ENCODE measurements at regions not wholly inside any gene's neighbourhood (a gene's known extent, or its start where the extent isn't known, plus 50 kb on each side); places are given as distances from the start of the nearest gene placed in this dataset.
"Not testable (repeated sequence)": the region's sequence is repeated elsewhere in the genome, so short reads cannot be mapped to it uniquely, and the experiment has no call there.

DNA sequence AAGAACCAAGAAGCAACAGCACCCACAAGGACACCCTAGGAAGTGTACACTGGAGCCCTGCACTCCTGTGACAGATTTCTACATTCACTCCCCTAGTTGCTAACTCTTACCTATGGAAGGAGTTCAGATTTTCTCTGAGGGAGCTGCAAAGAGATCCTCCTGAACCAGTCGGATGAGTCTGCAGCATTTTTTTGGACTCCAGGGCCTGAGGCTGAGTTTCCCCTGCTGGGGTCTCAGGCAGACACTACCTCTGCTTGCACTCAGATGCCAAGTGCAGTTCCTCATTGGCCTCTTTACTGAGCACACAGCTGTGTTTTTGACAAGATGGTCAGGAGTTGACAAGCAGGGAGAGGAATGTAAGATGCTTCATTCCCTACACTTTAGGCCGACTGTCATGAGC lies 153.2 kb upstream of the RBM19 start:
- no peak for DNase-seq

DNA sequence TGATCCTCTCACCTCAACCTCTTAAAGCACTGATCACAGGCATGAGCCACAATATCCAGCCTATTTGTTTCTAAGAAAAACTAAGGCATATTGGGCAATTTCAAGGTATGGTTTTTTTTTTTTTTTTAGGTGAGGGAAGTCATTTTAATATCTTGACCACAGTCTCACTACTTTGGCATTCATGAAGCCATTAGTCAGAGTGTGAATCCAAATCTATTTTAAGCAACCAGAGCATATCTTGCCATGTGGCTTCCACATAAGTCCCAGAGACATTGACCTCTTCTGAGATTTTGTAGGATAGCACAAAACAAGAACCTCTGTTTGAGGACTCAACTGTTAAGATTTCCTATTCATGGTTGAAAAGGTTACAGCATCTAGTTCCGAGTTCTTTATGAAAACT lies 130.3 kb upstream of the RBM19 start:
- no peak for DNase-seq

GRCh38 chr12:114093520-114093919 lies 127.4 kb upstream of the RBM19 start:
- DNase-seq = no peak

DNA sequence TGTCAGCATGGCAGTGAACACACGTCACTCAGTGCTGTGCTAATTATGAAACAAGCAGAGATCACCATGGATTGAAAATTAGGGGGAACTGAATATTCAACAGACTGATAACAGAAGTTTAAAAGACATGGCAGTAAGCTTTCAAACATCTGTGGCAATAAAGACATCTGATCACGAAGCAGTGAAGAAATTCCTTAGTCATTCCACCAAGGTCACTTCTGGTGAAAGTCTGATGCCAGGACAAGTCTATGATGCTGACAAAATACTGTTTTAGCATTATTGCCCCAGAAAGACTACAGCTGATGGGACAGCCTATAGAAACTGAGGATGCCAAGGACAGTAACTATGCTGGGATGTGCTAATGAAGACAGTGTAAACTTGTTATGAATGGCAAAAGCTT lies 126.9 kb upstream of the RBM19 start:
- DNase-seq = no peak

DNA sequence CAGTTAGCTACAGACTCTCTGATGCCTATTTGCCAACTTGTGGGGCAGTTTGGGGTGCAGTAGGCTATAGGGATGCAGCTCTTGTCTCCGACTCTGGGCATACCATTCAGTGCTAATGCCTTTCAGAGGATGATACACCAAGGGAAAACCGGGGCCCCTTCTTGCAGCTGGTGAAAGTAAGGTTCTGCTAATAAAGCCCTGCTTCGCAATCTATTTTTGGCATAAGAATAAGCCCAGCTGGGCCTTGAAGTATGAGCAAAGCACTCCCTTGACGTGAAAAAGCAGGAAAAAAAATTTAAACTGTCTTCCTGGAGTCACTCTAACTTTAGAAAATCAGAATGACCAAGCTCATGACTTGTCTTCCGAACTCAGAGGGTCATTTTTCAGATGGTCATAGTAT lies 124.1 kb upstream of the RBM19 start:
- DNase-seq = no peak

DNA sequence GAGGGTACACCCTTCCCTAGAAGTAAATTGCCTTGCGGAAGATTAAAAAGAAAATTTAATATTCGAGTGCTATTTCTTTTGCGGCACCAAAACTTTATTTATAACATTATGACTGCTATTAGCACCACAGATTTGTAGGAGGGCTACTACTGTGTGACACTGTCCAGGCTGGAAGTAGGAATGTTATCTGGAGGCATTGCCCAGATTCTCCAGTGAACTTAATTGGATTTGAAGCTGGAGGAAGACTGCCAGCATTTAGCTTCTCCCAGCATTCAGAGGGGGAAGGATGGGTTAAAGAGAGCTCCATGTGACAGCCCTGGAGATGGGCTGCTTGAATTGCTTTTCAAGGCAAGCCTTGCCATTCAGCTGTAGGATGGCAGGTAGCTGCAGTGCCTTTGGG lies 107.0 kb upstream of the RBM19 start:
- no peak for DNase-seq

DNA sequence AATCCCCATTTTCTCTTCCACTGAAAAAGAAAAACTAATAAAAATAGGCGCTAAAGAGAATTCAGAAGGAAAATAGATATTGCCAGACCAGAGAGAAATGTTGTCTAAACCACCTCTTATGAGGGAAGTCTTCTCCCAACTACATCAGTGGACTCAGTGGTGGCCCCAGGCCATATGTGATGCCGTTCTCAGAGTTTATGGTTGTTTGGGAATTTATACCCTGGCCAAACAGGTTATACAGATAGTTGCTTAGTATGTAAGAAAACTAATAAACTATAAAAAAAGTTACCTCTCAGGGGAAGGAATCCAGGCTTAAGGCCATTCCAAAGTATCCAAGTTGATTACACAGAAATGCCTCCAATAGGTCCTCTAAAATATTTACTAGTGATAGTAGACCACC lies 103.4 kb upstream of the RBM19 start:
- no peak for DNase-seq

DNA sequence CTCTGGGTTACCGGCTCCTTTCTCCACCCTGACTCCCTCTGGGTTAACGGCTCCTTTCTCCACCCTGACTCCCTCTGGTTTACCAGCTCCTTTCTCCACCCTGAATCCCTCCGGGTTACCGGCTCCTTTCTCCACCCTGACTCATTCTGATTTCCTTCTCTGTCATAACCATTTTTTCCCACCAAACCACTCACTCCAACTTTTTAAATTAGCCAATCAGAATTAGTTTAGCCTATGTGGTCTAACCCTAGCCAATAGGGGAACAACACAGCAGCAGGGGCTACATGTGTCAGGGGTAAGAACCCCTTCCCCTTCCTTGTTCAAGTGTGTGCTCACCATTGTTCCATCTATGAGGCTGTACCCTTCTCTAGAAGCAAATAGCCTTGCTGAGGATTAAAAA lies 98.4 kb upstream of the RBM19 start:
- no peak for DNase-seq

DNA sequence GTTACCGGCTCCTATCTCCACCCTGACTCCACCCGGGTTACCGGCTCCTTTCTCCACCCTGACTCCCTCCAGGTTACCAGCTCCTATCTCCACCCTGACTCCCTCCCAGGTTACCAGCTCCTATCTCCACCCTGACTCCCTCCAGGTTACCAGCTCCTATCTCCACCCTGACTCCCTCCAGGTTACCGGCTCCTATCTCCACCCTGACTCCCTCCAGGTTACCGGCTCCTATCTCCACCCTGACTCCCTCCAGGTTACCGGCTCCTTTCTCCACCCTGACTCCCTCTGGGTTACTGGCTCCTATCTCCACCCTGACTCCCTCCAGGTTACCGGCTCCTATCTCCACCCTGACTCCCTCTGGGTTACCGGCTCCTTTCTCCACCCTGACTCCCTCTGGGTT lies 97.9 kb upstream of the RBM19 start:
- not testable (repeated sequence) for DNase-seq

- no peak for DNase-seq
These were observed 97.3 kb upstream of the RBM19 start for GRCh38 chr12:114063435-114063834.

DNA sequence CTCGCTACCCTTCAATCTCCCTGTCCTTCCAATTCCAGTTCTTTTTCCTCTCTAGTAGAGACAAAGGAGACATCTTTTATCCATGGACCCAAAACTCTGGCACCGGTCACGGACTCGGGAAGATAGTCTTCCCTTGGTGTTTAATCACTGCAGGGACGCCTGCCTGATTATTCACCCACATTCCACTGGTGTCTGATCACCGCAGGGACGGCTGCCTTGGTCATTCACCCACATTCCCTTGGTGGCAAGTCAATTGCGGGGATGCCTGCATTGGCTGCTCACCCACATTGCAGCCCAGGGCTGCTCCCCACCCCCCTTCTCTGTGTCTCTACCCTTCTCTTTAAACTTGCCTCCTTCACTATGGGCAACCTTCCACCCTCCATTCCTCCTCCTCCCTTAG lies 90.2 kb upstream of the RBM19 start:
- DNase-seq = not testable (repeated sequence)

- DNase-seq = no peak
These were observed 88.9 kb upstream of the RBM19 start for GRCh38 chr12:114054982-114055381.

DNA sequence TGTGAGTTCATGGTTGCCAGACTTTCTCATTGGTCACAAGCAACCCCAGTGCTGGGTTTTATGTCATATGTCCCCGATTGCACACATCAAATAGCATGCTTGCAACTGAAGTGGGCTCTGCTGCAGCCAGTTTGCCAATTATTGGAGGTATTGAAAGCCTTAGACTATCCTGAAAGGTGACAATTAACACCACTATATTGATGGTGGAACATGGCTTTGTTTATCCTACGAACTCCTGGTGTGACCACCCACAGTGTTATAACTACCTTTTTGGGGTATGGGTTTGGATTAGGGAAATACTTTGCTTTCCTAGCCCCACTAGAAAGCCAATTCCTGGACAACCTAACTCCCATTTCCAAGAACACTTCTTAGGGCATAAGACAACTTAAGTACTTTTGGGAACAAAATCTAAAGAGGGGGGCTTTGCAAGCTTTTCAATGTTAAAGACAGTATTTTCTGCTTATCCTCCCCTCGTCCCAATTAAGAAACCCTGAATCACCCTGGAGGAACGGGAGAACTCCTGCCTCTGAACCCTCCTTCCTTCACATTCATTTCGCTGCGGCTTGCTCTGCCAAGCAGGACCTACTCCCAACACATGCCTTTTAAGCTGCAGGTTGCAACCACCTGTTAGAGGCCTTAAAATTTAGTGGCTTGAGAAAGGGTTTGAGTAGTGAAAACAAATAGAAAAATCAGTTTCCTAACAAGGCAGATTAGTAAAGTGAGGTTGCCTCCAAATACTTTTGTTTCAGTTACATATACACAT lies 80.3 kb upstream of the RBM19 start:
- DNase-seq = no peak

- no peak for DNase-seq
These were observed 79.2 kb upstream of the RBM19 start for GRCh38 chr12:114045349-114045748.

DNA sequence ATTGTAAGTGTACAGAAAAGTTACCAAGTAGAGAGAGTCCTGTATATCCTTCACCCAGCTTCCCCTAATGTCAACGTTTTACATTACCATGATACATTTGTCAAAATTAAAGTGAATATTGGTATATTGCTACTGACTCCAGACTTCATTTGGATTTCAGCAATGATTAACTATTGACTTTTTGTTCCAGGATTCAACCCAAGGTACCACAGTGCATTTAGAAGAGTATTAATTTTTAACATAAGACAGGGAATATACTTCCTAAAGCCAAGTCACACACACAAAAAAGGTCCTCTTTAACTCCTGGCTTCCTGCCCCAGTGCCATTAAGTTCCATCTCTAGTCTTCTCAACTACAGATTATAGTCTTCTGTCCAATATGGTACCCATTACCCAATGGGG lies 75.5 kb upstream of the RBM19 start:
- no peak for DNase-seq

DNA sequence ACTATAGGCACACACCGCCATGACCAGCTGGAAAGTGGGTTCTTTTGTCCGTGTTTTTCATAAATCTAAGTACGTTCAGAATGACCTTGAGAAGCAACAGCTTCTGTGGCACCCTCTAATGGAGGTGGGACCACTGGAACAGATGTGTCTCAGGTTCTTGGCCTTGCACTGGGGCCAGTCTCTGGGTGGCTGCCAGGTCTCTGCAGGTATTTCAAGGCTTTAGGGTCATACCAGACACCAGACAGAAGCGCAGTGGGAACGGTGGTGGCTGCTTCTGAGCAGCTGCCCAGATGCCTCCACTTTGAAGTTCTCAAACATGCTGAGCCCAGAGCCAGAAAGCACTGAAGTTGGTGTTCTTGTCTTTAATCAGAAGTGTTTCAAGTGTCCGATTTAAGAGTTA lies 75.0 kb upstream of the RBM19 start:
- DNase-seq = no peak

DNA sequence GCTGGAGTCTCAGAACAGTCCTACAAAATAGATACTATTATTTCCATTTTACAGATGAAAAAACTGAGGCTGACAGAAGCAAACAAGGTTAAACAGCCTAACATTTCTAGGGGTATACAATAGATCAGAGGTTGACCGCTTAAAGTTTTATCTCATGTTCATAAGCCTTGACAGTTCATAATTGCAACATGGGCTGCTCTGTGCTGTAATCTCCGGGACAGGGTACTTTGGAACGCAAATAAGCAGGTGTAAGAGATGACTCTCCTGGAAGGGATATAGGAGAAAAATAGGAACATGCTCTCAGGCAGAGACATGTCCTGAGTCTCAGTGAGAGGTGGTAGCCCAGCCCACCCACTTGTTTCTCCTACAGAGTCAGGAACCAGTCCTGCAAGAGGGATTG lies 72.8 kb upstream of the RBM19 start:
- no peak for DNase-seq

GRCh38 chr12:114032801-114033200 lies 66.7 kb upstream of the RBM19 start:
- DNase-seq = no peak

GRCh38 chr12:114030451-114030850 lies 64.3 kb upstream of the RBM19 start:
- DNase-seq = peak; percentile 73

DNA sequence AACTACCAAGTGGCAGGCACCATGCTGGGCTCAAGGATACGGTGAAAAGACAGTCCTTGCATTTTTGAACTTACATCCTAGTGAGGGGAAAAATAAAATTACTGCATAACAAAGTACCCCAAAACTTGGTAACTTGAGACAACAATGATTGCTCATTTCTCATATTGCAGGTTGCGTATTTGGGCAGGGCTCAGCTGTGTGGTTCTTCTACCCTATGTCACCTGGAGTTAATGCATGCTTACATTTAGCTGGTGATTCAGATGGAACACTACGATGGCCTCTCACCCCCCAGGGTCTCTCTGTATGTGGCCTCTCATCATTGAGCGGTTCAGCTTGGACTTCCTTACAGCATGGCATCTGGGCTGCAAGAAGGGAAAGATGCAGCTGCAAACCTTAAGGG lies 60.7 kb upstream of the RBM19 start:
- no peak for DNase-seq

DNA sequence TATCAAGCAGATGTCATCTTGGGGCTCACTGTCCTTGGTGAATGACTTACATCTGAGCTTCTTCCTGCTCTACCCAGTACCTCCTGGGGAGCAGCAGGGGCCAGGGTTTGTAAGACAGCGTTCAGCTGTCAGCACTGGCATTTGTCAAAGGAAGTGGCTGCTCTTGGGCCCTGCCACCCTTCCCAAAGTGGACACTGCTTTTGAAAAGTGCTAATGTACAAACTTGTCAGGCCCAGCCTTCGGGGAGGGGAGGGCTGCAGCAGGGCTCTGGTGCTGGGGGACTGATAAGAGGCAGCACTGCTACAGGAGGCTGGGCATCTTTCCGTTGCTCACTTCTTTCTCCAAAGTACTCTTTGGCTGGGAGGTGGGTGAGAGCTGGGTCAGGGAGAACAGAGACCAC lies 59.8 kb upstream of the RBM19 start:
- no peak for DNase-seq

- not testable (repeated sequence) for DNase-seq
These were observed 56.0 kb upstream of the RBM19 start for GRCh38 chr12:114022081-114022480.

GRCh38 chr12:114018669-114019068 lies 52.5 kb upstream of the RBM19 start:
- DNase-seq = no peak
